ENCODE measurements at regions not wholly inside any gene's neighbourhood (a gene's known extent, or its start where the extent isn't known, plus 50 kb on each side); places are given as distances from the start of the nearest gene placed in this dataset.

- no peaks in the 10 kb centered on the region for H3K9me3 ChIP-seq (ENCODE audit: control insufficient read depth, insufficient read depth, low read depth, low read length)
- no peak overlapping the region for H3K9ac ChIP-seq (ENCODE audit: insufficient read depth, low read length)
- H3K27ac ChIP-seq (ENCODE audit: insufficient read depth, low read length): no peak overlapping the region
- peaks cover 6% of the 10 kb centered on the region for H3K4me1 ChIP-seq (ENCODE audit: control insufficient read depth, extremely low read depth, insufficient read depth, low read length)
- TF ChIP-seq, protein P1, sequence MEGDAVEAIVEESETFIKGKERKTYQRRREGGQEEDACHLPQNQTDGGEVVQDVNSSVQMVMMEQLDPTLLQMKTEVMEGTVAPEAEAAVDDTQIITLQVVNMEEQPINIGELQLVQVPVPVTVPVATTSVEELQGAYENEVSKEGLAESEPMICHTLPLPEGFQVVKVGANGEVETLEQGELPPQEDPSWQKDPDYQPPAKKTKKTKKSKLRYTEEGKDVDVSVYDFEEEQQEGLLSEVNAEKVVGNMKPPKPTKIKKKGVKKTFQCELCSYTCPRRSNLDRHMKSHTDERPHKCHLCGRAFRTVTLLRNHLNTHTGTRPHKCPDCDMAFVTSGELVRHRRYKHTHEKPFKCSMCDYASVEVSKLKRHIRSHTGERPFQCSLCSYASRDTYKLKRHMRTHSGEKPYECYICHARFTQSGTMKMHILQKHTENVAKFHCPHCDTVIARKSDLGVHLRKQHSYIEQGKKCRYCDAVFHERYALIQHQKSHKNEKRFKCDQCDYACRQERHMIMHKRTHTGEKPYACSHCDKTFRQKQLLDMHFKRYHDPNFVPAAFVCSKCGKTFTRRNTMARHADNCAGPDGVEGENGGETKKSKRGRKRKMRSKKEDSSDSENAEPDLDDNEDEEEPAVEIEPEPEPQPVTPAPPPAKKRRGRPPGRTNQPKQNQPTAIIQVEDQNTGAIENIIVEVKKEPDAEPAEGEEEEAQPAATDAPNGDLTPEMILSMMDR (conservative IDR thresholded peaks at IDR 0.05 in 1 of 2, IDR thresholded peaks at IDR 0.05 in 1 of 2; ENCODE audit: low read depth in 1 of 2, low read length in 2 of 2): no peak
- no peak for TF ChIP-seq EZH2 (IDR thresholded peaks at IDR 0.05; ENCODE audit: low read length, missing control alignments)
- H3K4me2 ChIP-seq (ENCODE audit: extremely low read depth, insufficient read depth, low read length): no peak overlapping the region
- peak; percentile 79 to 99 for DNase-seq (ENCODE audit: low read depth in 2 of 2)
- H3K4me3 ChIP-seq (replicated peaks in 1 of 4; ENCODE audit: control extremely low read depth in 1 of 4, insufficient read depth in 1 of 4, low read depth in 3 of 4, low read length in 4 of 4): no peak overlapping the region
- no peaks in the 10 kb centered on the region for H3K36me3 ChIP-seq (ENCODE audit: control insufficient read depth, insufficient read depth, low read length)
- no peaks in the 10 kb centered on the region for H4K20me1 ChIP-seq (ENCODE audit: control insufficient read depth, extremely low read depth, insufficient read depth, low read length)
- peak overlapping the region; percentile 45 for H2AFZ ChIP-seq (ENCODE audit: low read length)
- H3K27me3 ChIP-seq (ENCODE audit: control insufficient read depth, insufficient read depth, low read length): no peaks in the 10 kb centered on the region
- no peaks in the 10 kb centered on the region for H3K79me2 ChIP-seq (ENCODE audit: control insufficient read depth, insufficient read depth, low read length)
Observed at GRCh38 chr9:16344343-16344742, 526.1 kb downstream of the BNC2 start.

- H2AFZ ChIP-seq (ENCODE audit: low read length): no peak overlapping the region
- TF ChIP-seq, protein P1 (conservative IDR thresholded peaks at IDR 0.05 in 1 of 2, IDR thresholded peaks at IDR 0.05 in 1 of 2; ENCODE audit: low read depth in 1 of 2, low read length in 2 of 2): no peak
- TF ChIP-seq EZH2 (IDR thresholded peaks at IDR 0.05; ENCODE audit: low read length, missing control alignments): no peak
- H3K4me3 ChIP-seq (replicated peaks in 1 of 4; ENCODE audit: control extremely low read depth in 1 of 4, insufficient read depth in 1 of 4, low read depth in 3 of 4, low read length in 4 of 4): no peak overlapping the region
- no peak overlapping the region for H3K27ac ChIP-seq (ENCODE audit: insufficient read depth, low read length)
- no peaks in the 10 kb centered on the region for H3K36me3 ChIP-seq (ENCODE audit: control insufficient read depth, insufficient read depth, low read length)
- no peaks in the 10 kb centered on the region for H3K79me2 ChIP-seq (ENCODE audit: control insufficient read depth, insufficient read depth, low read length)
- no peaks in the 10 kb centered on the region for H3K9me3 ChIP-seq (ENCODE audit: control insufficient read depth, insufficient read depth, low read depth, low read length)
- H3K9ac ChIP-seq (ENCODE audit: insufficient read depth, low read length): no peak overlapping the region
- no peak for DNase-seq (ENCODE audit: low read depth in 2 of 2)
- no peaks in the 10 kb centered on the region for H4K20me1 ChIP-seq (ENCODE audit: control insufficient read depth, extremely low read depth, insufficient read depth, low read length)
- no peaks in the 10 kb centered on the region for H3K27me3 ChIP-seq (ENCODE audit: control insufficient read depth, insufficient read depth, low read length)
- H3K4me1 ChIP-seq (ENCODE audit: control insufficient read depth, extremely low read depth, insufficient read depth, low read length): peaks cover 6% of the 10 kb centered on the region
- no peak overlapping the region for H3K4me2 ChIP-seq (ENCODE audit: extremely low read depth, insufficient read depth, low read length)
Observed at GRCh38 chr9:16345902-16346301, 524.6 kb downstream of the BNC2 start.

DNA sequence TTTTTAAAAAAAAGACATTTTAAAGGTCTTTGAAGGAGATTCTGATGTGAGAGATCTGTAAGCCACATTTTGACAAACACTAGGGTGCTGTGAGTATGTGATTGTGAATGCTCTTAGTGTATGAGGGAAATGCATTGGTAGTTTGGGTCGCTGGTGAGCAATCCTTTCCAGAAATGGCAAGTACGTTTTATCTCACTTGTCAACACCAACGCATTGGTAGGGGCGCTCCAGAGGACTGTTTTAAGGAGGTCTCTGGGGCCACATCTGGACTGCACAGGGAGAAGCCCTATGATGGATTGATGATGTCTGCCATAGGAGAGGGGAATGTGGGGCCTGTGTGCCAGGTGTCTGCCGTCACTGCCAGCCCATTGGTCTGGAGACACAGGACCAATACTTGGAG lies 522.6 kb downstream of the BNC2 start:
- Histone ChIP-seq H3K9ac (ENCODE audit: insufficient read depth, low read length) (no peak overlapping the region), H3K9me3 (ENCODE audit: control insufficient read depth, insufficient read depth, low read depth, low read length) (no peaks in the 10 kb centered on the region), H3K36me3 (ENCODE audit: control insufficient read depth, insufficient read depth, low read length) (no peaks in the 10 kb centered on the region), H4K20me1 (ENCODE audit: control insufficient read depth, extremely low read depth, insufficient read depth, low read length) (no peaks in the 10 kb centered on the region), H3K4me1 (ENCODE audit: control insufficient read depth, extremely low read depth, insufficient read depth, low read length) (peaks cover 11% of the 10 kb centered on the region), H3K4me3 (replicated peaks in 1 of 4; ENCODE audit: control extremely low read depth in 1 of 4, insufficient read depth in 1 of 4, low read depth in 3 of 4, low read length in 4 of 4) (no peak overlapping the region), H2AFZ (ENCODE audit: low read length) (no peak overlapping the region), H3K4me2 (ENCODE audit: extremely low read depth, insufficient read depth, low read length) (no peak overlapping the region), H3K79me2 (ENCODE audit: control insufficient read depth, insufficient read depth, low read length) (no peaks in the 10 kb centered on the region), H3K27me3 (ENCODE audit: control insufficient read depth, insufficient read depth, low read length) (no peaks in the 10 kb centered on the region), H3K27ac (ENCODE audit: insufficient read depth, low read length) (no peak overlapping the region)
- TF ChIP-seq, protein P1 (conservative IDR thresholded peaks at IDR 0.05 in 1 of 2, IDR thresholded peaks at IDR 0.05 in 1 of 2; ENCODE audit: low read depth in 1 of 2, low read length in 2 of 2): no peak
- no peak for TF ChIP-seq EZH2 (IDR thresholded peaks at IDR 0.05; ENCODE audit: low read length, missing control alignments)
- DNase-seq (ENCODE audit: low read depth in 2 of 2): no peak

All from fibroblast of lung (primary cell).